Glomerular visceral epithelial cell (primary cell): ENCODE measurements at regions not wholly inside any gene's neighbourhood (a gene's known extent, or its start where the extent isn't known, plus 50 kb on each side); places are given as distances from the start of the nearest gene placed in this dataset.

Experiments used
- DNase-seq: peaks from one replicate; pipeline ENCODE4 v3.0.0-alpha.2; 2016; ENCODE audit errors: extremely low spot score

DNA sequence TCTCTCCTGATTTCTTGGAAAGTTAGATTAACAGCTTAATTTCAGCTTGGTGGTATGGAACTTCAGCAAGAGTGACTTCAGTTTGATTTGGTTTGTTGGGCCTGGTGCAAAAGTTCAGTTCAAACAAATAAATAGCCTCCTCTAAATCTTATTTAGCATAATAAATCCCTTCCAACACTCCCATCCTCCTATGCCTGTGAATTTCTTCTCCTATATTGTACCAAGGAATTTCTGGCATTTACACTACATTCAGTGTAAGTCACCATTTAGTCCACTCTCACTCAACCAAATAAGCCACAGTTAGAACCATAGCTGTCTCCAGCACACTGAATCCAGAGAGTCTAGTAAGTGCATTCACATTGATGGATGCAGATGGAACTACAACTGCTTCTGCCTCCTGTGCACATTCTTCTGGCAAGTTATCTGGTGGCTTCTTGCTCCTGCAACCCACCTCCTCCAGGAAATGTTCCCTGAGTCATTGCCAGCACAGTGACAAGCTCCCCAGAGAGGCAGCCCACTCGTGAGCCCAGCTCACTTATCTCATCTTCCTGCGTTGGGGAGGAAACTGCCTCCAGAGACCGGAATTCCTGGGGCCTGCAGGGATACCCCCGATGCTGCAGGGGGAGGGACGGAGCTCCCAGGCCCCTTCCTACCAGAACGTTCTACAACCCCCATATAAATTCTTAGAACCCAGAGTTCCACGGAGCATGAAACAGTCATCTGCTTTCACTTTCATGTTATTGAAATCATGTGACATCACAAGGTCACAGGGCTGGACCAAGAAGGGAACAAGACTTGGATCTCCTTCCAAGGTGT is 318.3 kb downstream of the PHKB start:
- DNase-seq = no peak

DNA sequence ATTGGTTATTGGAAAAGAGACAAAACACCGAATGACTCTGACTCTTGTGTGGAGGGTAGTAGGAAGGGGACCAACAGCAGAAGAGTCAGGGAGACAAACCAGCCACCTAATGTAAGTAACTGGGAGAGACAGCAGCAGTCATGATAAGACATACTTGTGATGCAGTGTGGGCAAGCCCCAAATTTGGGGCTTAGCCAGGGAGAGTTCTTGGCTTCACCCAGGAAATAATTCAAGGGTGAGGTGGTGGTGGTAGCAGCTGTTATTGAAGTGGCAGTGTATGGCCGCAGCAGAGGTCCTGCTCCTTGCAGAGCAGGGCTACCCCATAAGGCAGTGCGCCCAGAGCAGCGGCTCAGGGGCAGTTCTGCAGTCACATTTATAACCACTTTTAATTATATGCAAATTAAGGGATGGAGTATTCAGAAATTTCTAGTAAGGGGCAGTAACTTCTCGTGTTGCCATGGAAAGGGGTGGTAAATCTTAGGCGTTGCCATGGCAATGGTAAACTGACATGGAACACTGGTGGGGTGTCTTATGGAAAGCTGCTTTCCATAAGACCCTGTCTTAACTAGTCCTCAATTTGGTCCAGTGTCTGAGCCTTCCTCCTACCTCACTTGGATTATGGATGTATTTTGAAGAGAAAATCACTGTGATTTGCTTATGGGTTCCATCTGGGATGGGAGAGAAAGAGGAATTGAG is 317.1 kb downstream of the PHKB start:
- no peak for DNase-seq

DNA sequence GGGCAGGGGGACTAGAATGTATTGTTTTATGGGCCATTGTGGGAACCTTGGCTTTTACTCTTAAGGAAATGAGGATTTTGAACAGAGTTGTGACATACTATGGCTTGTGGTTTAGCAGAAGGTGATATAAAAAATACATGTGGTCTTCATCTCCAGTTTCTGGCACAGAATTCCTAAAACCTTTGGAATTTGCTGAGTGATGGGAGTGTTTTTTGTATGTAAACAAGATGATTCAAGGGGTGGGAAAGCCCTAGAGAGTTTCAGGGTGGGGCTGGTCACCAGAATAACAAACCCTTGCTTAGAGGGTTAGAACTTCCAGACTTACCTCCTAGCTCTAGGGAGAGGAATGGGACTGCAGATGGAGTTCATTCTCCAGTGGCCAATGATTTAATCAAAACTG is 316.1 kb downstream of the PHKB start:
- no peak for DNase-seq

GRCh38 chr16:47774661-47775060 is 313.5 kb downstream of the PHKB start:
- no peak for DNase-seq

GRCh38 chr16:47753659-47754058 is 292.5 kb downstream of the PHKB start:
- no peak for DNase-seq
